ENCODE measurements at regions not wholly inside any gene's neighbourhood (a gene's known extent, or its start where the extent isn't known, plus 50 kb on each side); places are given as distances from the start of the nearest gene placed in this dataset.

- DNase-seq, result no peak
- H3K27me3 ChIP-seq, result no peaks in the 10 kb centered on the region
- no peaks in the 10 kb centered on the region for H3K9me3 ChIP-seq
- no peaks in the 10 kb centered on the region for H3K4me1 ChIP-seq
- H3K4me3 ChIP-seq (ENCODE audit: low read depth, low read length), result no peak overlapping the region
- H3K36me3 ChIP-seq, result no peaks in the 10 kb centered on the region
- TF ChIP-seq CTCF (IDR thresholded peaks at IDR 0.05; ENCODE audit: low read depth, low read length), result no peak
These were observed 1055.5 kb upstream of the GHITM start for GRCh38 chr10:83083831-83084230.

GRCh38 chr10:83089335-83089734 is 1050.0 kb upstream of the GHITM start:
- Histone ChIP-seq H3K36me3 (no peaks in the 10 kb centered on the region), H3K4me1 (no peaks in the 10 kb centered on the region), H3K27me3 (no peaks in the 10 kb centered on the region), H3K4me3 (ENCODE audit: low read depth, low read length) (no peak overlapping the region), H3K9me3 (no peaks in the 10 kb centered on the region)
- no peak for TF ChIP-seq CTCF (IDR thresholded peaks at IDR 0.05; ENCODE audit: low read depth, low read length)
- DNase-seq, result no peak

- Histone ChIP-seq H3K4me3 (ENCODE audit: low read depth, low read length) (no peak overlapping the region), H3K36me3 (no peaks in the 10 kb centered on the region), H3K27me3 (no peaks in the 10 kb centered on the region), H3K4me1 (no peaks in the 10 kb centered on the region), H3K9me3 (no peaks in the 10 kb centered on the region)
- DNase-seq, result no peak
- no peak for TF ChIP-seq CTCF (IDR thresholded peaks at IDR 0.05; ENCODE audit: low read depth, low read length)
These were observed 1034.7 kb upstream of the GHITM start for GRCh38 chr10:83104616-83105015.

- no peak for DNase-seq
- H3K27me3 ChIP-seq, result no peaks in the 10 kb centered on the region
- no peaks in the 10 kb centered on the region for H3K9me3 ChIP-seq
- no peaks in the 10 kb centered on the region for H3K36me3 ChIP-seq
- no peak for TF ChIP-seq CTCF (IDR thresholded peaks at IDR 0.05; ENCODE audit: low read depth, low read length)
- H3K4me1 ChIP-seq, result no peaks in the 10 kb centered on the region
- H3K4me3 ChIP-seq (ENCODE audit: low read depth, low read length), result no peak overlapping the region
These were observed 1030.6 kb upstream of the GHITM start for GRCh38 chr10:83108565-83109333.

GRCh38 chr10:83119346-83119745 is 1020.0 kb upstream of the GHITM start:
- peaks cover 2% of the 10 kb centered on the region; the same call in 1 of the 2 replicates for H3K9me3 ChIP-seq
- TF ChIP-seq CTCF (IDR thresholded peaks at IDR 0.05; ENCODE audit: low read depth, low read length), result no peak
- H3K27me3 ChIP-seq, result no peaks in the 10 kb centered on the region
- no peaks in the 10 kb centered on the region for H3K36me3 ChIP-seq
- no peak for DNase-seq
- no peak overlapping the region for H3K4me3 ChIP-seq (ENCODE audit: low read depth, low read length)
- H3K4me1 ChIP-seq, result no peaks in the 10 kb centered on the region

- Histone ChIP-seq H3K36me3 (no peaks in the 10 kb centered on the region), H3K4me3 (ENCODE audit: low read depth, low read length) (no peak overlapping the region), H3K27me3 (no peaks in the 10 kb centered on the region), H3K4me1 (no peaks in the 10 kb centered on the region), H3K9me3 (peaks cover 2% of the 10 kb centered on the region; the same call in 1 of the 2 replicates)
- TF ChIP-seq CTCF (IDR thresholded peaks at IDR 0.05; ENCODE audit: low read depth, low read length), result no peak
- DNase-seq, result no peak
These were observed 1017.0 kb upstream of the GHITM start for GRCh38 chr10:83122336-83122735.

All from BE2C (cell line).